ENCODE measurements at regions not wholly inside any gene's neighbourhood (a gene's known extent, or its start where the extent isn't known, plus 50 kb on each side); places are given as distances from the start of the nearest gene placed in this dataset.

DNA sequence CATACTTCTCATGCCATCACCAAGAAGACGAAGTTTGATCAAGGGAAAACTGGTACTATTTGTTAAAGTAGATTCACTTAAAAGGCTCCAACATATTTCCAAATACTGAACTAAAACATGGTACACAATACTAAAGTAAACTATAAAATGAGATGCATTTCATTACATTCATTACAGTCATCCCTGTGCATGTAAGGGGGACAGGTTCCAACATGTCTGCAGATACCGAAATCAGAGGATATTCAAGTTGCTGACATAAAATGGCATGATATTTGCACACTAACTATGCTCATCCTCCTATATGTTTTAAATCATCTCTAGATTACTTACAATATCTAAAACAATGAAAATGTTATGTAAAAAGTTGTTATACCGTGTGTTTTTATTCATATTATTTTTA lies 893.9 kb upstream of the MANEA start:
- TF ChIP-seq, protein P1, sequence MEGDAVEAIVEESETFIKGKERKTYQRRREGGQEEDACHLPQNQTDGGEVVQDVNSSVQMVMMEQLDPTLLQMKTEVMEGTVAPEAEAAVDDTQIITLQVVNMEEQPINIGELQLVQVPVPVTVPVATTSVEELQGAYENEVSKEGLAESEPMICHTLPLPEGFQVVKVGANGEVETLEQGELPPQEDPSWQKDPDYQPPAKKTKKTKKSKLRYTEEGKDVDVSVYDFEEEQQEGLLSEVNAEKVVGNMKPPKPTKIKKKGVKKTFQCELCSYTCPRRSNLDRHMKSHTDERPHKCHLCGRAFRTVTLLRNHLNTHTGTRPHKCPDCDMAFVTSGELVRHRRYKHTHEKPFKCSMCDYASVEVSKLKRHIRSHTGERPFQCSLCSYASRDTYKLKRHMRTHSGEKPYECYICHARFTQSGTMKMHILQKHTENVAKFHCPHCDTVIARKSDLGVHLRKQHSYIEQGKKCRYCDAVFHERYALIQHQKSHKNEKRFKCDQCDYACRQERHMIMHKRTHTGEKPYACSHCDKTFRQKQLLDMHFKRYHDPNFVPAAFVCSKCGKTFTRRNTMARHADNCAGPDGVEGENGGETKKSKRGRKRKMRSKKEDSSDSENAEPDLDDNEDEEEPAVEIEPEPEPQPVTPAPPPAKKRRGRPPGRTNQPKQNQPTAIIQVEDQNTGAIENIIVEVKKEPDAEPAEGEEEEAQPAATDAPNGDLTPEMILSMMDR (IDR thresholded peaks at IDR 0.05; ENCODE audit: poor library complexity), result no peak
- no peak for TF ChIP-seq EZH2phosphoT487 (IDR thresholded peaks at IDR 0.05; ENCODE audit: low read depth, severe bottlenecking, unreplicated experiment)
- TF ChIP-seq EZH2 (IDR thresholded peaks at IDR 0.05; ENCODE audit: borderline replicate concordance), result no peak
